Activated CD8-positive, alpha-beta T cell treated with anti-CD3 and anti-CD28 coated beads for 36 hours (primary cell): ENCODE measurements at regions not wholly inside any gene's neighbourhood (a gene's known extent, or its start where the extent isn't known, plus 50 kb on each side); places are given as distances from the start of the nearest gene placed in this dataset.

Experiments
- ATAC-seq: fragments of 200-7000 bp; cut with Tn5 transposase; one replicate; pipeline ENCODE4 v1.10.0; 2021; ENCODE audit warnings: mild to moderate bottlenecking, moderate library complexity
- CTCF ChIA-PET: fragments of 350-600 bp; sonication (Branson Sonifier 250); formaldehyde crosslinking; loops from one replicate; lab custom pipeline; 2021; ENCODE audit warnings: antibody characterized with exemption; lab: Charles Lee
- POLR2A ChIA-PET: fragments of 350-600 bp; sonication (Branson Sonifier 250); formaldehyde crosslinking; loops from one replicate; lab custom pipeline; 2021; ENCODE audit warnings: antibody characterized with exemption; lab: Charles Lee
- DNase-seq: peaks from one replicate; pipeline ENCODE4 v3.0.0-alpha.2; 2020
- H3K27ac Mint-ChIP-seq: one replicate; pipeline ENCODE4 v1.8.0; 2021; ENCODE audit warnings: mild to moderate bottlenecking, mixed read lengths
- H3K27me3 Mint-ChIP-seq: one replicate; pipeline ENCODE4 v1.8.0; 2021; ENCODE audit warnings: mixed read lengths
- H3K36me3 Mint-ChIP-seq: one replicate; pipeline ENCODE4 v1.8.0; 2021; ENCODE audit warnings: low read depth, mixed read lengths
- H3K4me1 Mint-ChIP-seq: one replicate; pipeline ENCODE4 v1.8.0; 2021; ENCODE audit warnings: low read depth, mixed read lengths
- H3K4me3 Mint-ChIP-seq: one replicate; pipeline ENCODE4 v1.8.0; 2021; ENCODE audit warnings: mild to moderate bottlenecking, moderate library complexity, mixed read lengths
- H3K9me3 Mint-ChIP-seq: one replicate; pipeline ENCODE4 v1.8.0; 2021; ENCODE audit warnings: mixed read lengths
- intact Hi-C: fragments of 100-400 bp; cut with micrococcal nuclease; formaldehyde crosslinking; loops from one replicate; pipeline ENCODE4 v1.10.0; 2022
- TF ChIP-seq, protein P1 (sequence below): fragments of 200-600 bp; IDR thresholded peaks from one replicate; pipeline ENCODE4 v1.8.0; 2022; ENCODE audit warnings: antibody characterized with exemption, mild to moderate bottlenecking

GRCh38 chr5:158519433-158520021 is 580.2 kb downstream of the EBF1 start:
- no peaks in the 10 kb centered on the region for H3K9me3 Mint-ChIP-seq
- CTCF ChIA-PET = no interaction called here
- TF ChIP-seq, protein P1, sequence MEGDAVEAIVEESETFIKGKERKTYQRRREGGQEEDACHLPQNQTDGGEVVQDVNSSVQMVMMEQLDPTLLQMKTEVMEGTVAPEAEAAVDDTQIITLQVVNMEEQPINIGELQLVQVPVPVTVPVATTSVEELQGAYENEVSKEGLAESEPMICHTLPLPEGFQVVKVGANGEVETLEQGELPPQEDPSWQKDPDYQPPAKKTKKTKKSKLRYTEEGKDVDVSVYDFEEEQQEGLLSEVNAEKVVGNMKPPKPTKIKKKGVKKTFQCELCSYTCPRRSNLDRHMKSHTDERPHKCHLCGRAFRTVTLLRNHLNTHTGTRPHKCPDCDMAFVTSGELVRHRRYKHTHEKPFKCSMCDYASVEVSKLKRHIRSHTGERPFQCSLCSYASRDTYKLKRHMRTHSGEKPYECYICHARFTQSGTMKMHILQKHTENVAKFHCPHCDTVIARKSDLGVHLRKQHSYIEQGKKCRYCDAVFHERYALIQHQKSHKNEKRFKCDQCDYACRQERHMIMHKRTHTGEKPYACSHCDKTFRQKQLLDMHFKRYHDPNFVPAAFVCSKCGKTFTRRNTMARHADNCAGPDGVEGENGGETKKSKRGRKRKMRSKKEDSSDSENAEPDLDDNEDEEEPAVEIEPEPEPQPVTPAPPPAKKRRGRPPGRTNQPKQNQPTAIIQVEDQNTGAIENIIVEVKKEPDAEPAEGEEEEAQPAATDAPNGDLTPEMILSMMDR = no peak
- H3K36me3 Mint-ChIP-seq = no peaks in the 10 kb centered on the region
- ATAC-seq = no peak
- no peak overlapping the region for H3K27ac Mint-ChIP-seq
- intact Hi-C loops = no loop called here
- H3K4me1 Mint-ChIP-seq = peaks cover 12% of the 10 kb centered on the region
- H3K4me3 Mint-ChIP-seq = no peak overlapping the region
- no peak for DNase-seq
- no peaks in the 10 kb centered on the region for H3K27me3 Mint-ChIP-seq
- POLR2A ChIA-PET = no interaction called here

GRCh38 chr5:158516521-158516920 is 583.2 kb downstream of the EBF1 start:
- CTCF ChIA-PET = no interaction called here
- DNase-seq (no peak), ATAC-seq (no peak)
- Mint-ChIP-seq H3K27me3 (no peaks in the 10 kb centered on the region), H3K9me3 (no peaks in the 10 kb centered on the region), H3K4me1 (peaks cover 31% of the 10 kb centered on the region), H3K27ac (no peak overlapping the region), H3K4me3 (no peak overlapping the region), H3K36me3 (no peaks in the 10 kb centered on the region)
- intact Hi-C loops = no loop called here
- TF ChIP-seq, protein P1 = no peak
- POLR2A ChIA-PET = no interaction called here

DNA sequence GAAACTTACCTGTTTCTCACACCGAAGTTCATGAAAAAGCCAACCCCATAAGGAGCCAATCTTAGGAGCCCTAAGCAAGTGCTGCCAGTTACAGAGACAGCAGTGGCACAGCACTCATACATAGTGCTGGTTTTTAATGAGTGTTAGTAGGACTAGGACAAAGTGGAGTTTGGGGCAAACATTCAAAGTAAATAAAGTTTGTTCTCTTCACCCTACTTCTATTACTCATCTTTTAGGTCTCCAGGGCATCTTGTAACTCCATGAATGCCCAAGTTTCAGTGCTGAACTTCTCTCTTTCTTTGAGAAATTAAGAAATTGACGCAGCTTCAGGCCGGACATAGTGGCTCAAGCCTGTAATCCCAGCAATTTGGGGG is 584.7 kb downstream of the EBF1 start:
- Mint-ChIP-seq H3K4me3 (no peak overlapping the region), H3K4me1 (peaks cover 35% of the 10 kb centered on the region), H3K27me3 (no peaks in the 10 kb centered on the region), H3K9me3 (no peaks in the 10 kb centered on the region), H3K36me3 (no peaks in the 10 kb centered on the region), H3K27ac (peak overlapping the region; percentile 87)
- CTCF ChIA-PET = interaction anchor here (1.5 kb wide), 1 partner anchor 201 kb away, joined by 3 read pairs; no protein-coding TSS in a partner anchor
- POLR2A ChIA-PET = no interaction called here
- intact Hi-C loops = no loop called here
- no peak for ATAC-seq
- no peak for DNase-seq
- TF ChIP-seq, protein P1 = no peak

DNA sequence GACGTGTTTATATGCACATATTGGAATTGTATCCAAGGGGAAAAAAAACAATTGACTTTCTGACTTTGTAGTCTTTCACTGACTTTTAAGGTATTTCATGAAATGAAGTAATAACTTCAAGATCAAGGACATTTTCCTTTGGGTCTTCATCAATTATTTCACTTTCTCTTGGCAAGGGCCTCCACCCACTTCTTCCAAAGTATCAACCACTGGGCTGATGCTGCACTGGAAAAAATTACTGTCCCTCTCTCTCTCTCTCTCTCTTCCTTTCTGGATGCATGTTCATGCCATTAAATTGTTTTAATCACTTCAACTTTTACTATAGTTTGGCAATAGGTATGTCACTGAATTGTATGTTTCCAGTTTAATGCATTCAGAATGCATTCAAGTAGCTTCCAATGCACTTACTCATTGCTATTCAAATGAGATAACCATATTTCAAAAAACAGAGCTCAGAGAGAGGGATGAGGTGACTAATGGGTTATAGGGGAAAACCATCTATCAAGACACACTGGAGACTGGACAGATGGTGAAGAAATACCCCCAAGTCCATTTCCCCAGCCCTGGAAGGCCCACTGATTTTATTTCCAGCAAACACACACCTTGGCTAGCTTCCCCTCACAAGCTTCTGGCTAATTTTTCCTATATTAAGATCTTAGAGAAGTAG is 585.3 kb downstream of the EBF1 start:
- ATAC-seq = peak; percentile 62
- H3K27ac Mint-ChIP-seq = peak overlapping the region; percentile 87

More for the DNA sequence above, 585.3 kb downstream of the EBF1 start:
- peak; percentile 8 for DNase-seq
- TF ChIP-seq, protein P1 = no peak
- Mint-ChIP-seq H3K9me3 (no peaks in the 10 kb centered on the region), H3K36me3 (no peaks in the 10 kb centered on the region), H3K4me1 (peaks cover 35% of the 10 kb centered on the region), H3K4me3 (no peak overlapping the region), H3K27me3 (no peaks in the 10 kb centered on the region)
- ChIA-PET POLR2A (interaction anchor here (1.3 kb wide), 1 partner anchor 79 kb away, joined by 3 read pairs; no protein-coding TSS in a partner anchor), CTCF (interaction anchor here (0.9 to 1.5 kb wide), 2 partner anchors 200 to 618 kb away, joined by 3 read pairs; no protein-coding TSS in a partner anchor)
- intact Hi-C loops = no loop called here
